HG02943 (cell line): ENCODE measurements at regions not wholly inside any gene's neighbourhood (a gene's known extent, or its start where the extent isn't known, plus 50 kb on each side); places are given as distances from the start of the nearest gene placed in this dataset.

Experiments used
- ATAC-seq: cut with Tn5 transposase; IDR thresholded peaks from one replicate; pipeline ENCODE4 v1.9.1; 2021; ENCODE audit warnings: mild to moderate bottlenecking, low read depth, moderate library complexity; ENCODE audit not compliant: unreplicated experiment

DNA sequence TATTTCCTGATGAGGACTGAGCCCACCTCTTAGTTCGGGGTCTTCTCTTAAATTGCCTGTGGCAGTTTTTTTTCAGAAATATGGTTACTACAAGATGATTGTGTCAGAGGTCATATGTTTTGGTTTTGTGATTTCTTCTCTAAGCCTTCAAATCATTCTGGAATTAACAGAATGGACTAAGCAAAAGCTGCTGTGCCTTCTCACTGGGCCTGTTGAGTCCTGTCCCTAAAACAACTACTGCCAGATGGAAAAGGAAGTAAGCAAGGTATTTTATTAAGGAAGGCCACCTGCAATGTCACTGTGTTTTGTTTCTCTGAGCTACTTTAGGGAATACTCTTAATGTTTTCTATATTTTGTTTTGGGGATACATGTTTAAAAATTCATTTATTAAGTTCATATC, 470.8 kb downstream of the PCDH20 start:
- no peak for ATAC-seq

- no peak for ATAC-seq
These were observed 471.6 kb downstream of the PCDH20 start for GRCh38 chr13:60944016-60944415.

DNA sequence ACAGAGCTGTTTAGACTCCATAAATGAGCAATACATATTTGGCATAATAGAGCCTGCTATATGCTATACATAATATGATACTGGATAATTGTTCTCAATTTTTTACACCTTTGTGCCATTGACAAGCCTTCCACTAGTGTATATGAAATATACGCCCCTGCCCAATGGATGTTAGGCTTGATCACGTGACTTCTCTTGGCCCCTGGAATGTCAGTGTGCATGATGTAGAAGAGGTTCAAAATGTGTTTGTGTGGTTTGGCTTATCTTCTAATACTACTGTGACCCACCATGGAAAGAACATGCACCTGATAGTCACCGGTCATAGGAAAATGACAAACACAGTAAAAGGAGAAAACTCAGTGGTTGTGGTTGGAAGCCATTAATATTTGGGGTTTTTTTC, 479.4 kb downstream of the PCDH20 start:
- ATAC-seq = no peak

DNA sequence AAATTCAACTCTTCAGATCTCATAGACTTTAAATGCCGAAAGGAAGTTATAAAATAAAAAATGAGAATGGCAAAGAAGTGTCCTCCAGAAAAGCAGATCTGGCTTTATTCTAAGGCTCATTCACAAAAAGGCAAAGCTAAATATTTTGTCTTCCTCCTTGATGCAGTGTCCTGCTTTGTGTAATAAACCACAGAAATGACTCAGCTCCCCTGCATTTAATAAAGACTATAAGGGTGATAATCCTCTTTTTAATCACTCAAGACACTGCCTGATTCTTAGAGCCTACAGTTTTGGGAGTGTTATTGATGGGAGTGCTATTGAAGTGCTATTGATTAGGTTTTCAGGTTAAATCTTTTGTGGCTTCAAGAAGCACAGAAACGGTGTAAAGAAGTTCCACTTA, 482.0 kb downstream of the PCDH20 start:
- ATAC-seq = no peak

DNA sequence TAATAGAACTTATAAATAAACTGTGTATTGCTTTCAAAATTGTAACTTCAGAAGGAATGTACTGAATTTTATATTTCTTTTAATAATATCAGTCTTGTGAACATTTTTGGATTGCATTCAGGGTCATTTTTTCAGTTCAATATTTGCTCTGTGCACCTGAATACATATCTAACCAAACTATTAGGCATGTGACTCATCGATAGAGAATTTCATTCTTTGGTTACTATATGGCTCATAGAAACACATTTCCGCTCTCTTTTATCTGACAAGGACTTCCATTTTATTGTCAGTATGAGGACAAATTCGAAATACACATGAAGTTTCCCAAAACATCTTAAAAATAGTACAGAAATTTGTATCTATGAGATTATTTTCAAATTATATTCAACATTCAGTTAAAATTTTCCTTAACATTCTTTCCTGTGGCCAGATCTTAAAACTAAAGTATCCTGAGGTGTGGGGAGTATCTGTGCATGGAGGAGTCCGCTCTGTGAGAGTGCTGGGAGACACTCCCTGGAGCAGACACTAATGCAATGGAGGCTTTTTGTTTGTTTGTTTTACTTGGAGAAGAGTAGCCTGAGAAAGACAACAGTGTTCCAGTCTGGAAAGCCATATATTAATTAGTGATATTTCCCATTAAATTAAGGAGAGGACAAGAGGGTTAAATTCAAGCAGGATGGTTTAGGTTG, 483.6 kb downstream of the PCDH20 start:
- ATAC-seq = no peak

DNA sequence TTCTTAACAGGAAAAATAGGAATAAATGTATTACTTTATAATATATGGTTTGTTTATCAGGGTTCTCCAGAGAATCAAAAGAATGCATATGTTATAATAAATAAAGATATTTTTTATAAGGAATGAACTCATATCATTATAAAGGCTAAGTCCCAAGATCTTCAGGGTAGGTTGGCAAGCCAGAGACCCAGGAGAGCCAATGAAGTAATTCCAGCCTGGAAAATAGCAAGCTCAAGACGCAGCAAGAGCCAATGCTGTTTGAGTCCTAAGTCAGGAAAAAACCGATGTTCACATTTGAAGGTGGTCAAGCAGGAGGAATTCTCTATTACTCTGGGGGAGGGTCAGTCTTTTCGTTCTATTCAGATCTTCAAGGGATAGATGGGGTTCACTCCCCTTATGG, 490.0 kb downstream of the PCDH20 start:
- no peak for ATAC-seq

GRCh38 chr13:60924856-60925255, 490.8 kb downstream of the PCDH20 start:
- ATAC-seq = no peak

DNA sequence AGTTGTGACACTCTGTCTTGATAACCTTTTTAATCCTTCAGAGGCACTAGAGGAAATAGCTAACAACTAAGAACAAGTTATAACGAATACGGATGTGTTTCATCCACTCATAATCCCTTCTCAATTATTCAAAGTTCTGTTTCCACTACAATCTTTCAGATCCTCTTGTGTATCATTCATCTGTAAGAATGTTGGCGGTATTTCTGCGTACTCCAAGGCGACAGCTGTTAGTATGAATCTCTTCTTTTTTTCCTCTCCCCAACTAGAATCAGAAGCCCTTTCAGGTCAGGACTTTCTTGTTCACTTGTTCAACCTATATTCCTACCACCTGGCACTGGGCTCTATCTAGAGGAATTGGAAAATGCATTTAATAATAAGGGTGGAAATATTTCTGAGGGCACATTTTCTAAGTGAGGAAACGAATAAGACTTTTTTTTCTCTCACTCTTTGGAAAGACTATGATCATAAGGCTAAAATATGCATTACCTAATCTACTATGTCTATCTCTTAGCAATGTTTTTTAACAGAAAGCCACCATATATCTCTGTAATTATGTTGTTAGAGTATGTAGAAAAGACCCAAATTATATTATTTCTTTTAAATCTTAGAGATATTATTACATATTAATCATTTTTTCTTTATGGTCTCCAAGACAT, 492.9 kb downstream of the PCDH20 start:
- no peak for ATAC-seq

- no peak for ATAC-seq
These were observed 496.8 kb downstream of the TDRD3 start for GRCh38 chr13:60893801-60894200.

DNA sequence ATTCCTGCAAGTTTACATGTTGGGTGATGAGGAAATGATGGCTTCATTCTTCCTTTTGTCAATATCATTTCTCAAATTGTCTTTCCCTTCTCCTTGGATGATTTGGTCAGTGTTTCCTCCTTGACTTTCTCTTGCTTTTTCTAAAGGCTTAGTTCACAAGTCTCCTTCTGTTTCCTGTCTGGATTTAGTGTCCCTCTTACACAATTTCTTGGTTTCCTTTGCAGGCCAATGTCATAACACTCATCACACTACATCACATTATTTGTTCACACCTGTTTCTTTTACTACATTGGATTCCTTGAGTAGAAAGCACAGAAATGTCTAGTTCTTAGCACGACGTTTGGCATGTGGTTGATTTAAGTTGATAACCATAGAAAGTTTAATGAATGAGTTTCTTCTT, 490.7 kb downstream of the TDRD3 start:
- ATAC-seq = no peak

DNA sequence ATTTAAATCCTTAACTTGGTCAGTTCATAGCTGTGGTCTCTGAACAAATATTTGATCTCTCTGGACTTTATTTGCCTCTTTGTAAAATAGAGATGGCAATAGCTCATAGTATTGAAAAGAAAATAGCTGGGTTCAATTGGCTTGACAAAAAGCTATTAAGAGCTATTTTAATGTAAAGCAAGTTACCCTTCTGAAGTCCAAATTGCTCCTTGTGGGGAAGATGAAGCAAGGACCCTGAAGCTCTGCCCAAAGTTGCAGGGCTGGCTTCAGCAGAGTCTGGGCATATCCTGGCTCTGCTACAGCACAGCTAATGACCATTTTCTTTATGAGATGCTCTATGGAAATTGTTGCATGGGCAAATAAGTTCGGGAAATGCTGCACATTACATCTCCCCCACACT, 484.5 kb downstream of the TDRD3 start:
- ATAC-seq = no peak

DNA sequence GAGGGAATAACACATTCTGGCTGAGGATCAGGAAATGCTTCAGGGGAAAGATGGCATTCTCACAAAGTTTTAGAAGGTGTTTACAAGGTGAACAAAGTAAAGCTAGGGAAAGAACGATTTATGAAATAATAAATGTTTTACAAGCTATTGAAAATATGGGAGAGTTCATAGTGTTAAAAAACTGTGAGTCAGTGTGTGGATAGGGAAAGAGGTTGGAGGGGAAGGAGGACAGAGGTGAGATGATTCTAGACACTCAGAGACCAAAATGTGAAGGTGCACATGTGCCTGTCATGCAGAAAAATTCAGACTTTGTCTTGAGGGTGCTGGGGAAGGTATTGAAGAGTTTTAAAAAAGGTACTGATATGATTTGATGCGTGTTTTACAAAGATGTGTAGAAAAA, 476.1 kb downstream of the TDRD3 start:
- no peak for ATAC-seq

DNA sequence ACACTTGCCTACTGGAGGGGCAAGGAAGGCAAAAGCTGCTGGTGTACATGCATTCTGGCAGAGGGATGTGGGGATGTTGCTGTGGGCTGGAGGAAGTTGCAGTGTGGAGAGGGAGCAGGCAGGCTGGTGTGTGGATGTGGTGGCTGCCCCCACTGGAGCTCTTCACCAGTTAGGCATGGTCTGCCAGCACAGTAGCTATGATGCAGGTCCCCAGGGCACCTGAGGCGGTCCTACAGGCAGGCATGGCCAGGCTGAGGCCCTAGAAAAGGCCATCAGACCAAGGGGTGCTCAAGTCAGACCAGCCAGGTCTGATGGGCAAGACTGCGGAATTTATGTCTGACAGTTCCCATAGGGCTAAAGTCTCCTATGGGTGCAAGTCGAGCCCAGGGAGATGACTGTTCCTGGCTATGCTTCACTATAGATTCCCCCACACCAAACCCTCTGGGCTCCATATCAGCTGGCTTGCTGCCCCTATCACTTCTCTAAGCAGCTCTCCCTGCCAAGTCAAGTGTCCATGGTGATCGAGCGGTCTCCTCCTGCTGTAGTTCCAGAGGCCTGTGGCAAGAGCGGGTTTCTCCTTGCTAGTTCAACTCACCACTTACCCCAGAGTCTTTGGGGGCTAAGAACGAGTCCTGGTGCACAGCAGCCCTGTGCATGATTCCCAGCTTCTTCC, 473.1 kb downstream of the TDRD3 start:
- no peak for ATAC-seq

DNA sequence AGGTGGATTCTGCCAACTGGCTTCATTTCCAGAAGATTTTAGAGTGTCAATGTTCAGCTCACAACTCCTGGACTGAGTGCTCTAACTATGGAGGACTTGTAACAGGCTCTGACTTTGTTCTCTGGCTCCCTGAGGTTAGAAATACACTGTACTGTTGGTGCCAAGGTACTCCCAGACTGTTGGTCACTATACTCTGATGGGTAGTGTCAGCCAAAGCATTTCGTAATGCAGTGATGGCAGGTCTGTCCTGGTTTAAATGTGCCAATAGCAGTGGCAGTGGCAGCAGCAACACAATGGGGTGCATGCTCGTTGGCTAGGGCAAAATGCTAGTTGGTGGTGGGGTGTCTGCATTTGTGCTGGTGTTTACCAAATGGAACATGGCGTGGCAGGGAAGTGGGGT, 472.2 kb downstream of the TDRD3 start:
- ATAC-seq = no peak

DNA sequence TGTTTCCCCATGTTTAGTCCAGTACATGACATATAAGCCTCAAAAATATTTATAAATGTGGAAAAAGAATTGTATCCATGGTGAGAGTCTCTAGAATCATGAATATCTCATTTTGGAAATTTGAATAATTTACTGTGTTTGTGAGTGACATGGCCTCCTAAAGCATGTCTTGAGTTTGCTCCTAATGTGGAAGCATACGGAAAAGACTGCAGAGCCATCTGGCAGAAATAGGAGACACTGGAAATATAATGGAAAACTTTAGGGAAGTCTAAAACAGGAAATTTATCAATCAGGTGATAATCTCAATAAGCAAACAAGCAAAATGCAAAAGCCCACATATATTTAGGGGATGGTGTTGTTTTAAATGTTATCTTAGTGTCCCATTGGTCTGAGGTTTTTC, 465.0 kb downstream of the TDRD3 start:
- no peak for ATAC-seq

DNA sequence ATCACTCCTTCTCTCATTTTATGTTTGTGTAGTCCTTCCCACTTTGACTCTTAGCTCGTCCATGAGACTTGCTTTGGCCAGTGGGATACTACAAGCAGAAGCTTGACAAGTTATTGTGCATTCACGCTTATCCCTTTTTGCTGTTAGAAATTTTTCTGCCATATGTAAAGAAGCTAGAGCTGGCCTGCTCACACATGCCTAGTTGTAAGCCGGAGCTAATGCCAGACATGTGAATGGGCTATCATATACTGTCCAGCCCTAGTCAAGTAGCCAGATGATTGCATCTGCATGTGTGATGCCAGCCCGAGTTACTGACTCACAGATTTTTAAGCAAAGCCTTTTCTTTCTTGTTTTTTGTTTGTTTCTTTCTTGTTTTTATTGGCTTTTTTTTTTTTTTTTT, 460.7 kb downstream of the TDRD3 start:
- no peak for ATAC-seq

DNA sequence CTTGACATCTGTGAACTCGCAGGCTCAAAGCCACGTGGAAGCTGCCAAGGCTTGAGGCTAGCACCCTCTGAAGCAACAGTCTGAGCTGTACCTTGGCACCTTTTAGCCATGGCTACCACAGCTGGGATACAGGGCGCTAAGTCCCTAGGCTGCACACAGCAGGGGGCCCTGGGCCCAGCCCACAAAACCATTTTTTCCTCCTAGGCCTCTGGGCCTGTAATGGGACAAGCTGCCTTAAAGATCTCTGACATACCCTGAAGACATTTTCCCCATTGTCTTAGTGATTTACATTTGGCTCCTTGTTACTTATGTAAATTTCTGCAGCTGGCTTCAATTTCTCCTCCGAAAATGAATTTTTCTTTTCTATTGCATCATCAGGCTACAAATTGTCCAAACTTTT, 455.9 kb downstream of the TDRD3 start:
- no peak for ATAC-seq

DNA sequence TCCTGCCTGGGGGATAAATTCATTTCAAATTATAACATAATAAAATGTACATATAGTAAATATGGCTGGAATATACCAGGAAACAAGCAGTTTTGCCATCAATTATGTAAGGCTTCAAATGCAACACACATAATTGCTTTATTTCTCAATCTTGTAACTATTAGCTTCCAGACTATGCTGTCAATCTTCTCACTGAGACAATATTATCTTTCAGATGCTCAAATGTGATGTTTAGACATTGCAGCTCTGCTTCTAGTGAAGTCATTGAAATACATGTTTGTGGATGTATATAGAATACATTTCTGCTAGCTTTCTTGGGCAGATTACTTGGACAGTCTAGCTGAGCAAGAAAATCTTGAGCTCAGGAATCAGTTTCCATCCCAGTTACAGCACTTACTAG, 454.4 kb downstream of the TDRD3 start:
- ATAC-seq = no peak

- no peak for ATAC-seq
These were observed 453.5 kb downstream of the TDRD3 start for GRCh38 chr13:60850526-60850925.

GRCh38 chr13:60838581-60838980, 441.6 kb downstream of the TDRD3 start:
- ATAC-seq = no peak

DNA sequence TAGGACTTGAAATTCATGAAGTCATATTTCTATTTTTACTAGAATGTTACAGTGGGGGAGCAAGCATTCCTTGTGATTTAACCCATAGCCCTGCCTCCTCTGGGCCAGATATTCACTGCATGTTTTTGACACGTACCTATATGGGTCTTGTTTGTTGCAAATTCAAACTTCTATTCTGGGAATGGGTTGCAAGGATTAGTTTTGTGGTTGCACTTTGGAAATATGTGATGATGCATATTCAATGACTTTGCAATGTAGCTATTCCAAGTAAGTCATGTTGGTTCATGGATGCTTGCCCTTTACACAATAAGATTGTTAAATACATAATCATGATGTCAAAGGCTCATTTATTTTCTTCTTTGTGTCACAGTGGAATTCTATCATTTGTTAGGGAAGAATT, 440.8 kb downstream of the TDRD3 start:
- no peak for ATAC-seq

DNA sequence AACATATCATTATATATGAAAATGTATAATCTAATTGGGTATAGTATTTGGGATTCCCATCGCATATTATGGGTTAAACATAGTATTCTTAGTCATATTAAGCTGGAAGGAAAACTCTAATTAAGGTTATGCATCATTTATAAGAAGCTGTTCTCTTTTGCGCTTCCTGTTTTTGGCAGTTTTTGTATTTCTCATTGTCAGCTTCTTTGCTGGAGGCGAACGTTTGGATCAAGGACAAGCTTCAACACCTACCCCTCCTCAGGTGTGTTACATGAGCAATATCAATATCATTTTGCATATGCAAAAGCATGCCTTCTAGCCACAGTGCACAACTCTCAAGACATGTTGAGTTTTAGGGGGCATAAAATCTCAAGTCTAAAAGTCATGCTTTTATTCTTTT, 439.8 kb downstream of the TDRD3 start:
- ATAC-seq = no peak
